HCEC 1CT (cell line): ENCODE measurements at regions not wholly inside any gene's neighbourhood (a gene's known extent, or its start where the extent isn't known, plus 50 kb on each side); places are given as distances from the start of the nearest gene placed in this dataset.

Experiments
- DNase-seq: peaks from one replicate; pipeline ENCODE4 v3.0.0-alpha.2; 2017

DNA sequence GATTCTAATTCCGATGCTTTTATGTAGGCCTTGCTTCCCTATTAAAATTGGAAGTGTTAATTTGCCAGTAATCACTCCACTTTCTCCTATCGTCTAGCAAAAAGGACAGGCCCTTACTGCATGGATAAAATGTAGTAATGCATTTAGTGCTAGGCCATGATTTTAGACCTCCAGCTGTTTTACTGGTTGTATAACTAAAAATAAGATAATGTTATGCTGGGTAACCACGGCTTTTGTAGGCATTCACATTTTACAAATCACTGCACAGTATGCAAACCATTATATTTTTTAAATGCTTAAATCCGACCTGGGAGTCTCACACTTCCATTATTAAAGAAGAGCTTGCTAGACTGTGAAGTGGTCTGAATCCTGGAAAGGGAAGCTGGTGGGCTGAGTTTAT, 179.5 kb downstream of the TFAP2A start:
- no peak for DNase-seq

DNA sequence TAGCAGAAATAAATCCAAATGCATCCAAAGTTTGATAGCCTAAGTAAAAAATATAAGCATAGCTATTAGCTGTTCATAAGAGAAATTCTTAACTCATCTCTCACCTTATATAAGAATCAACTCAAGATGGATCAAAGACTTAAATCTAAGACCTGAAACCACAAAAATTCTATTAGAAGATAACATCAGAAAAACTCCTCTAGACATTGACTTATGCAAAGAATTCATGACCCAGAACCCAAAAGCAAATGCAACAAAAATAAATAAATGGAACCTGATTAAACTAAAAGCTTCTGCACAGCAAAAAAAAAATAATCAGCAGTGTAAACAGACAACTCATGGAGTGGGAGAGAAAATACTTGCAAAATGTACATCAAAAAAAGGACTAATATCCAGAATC, 184.3 kb downstream of the TFAP2A start:
- DNase-seq: no peak

DNA sequence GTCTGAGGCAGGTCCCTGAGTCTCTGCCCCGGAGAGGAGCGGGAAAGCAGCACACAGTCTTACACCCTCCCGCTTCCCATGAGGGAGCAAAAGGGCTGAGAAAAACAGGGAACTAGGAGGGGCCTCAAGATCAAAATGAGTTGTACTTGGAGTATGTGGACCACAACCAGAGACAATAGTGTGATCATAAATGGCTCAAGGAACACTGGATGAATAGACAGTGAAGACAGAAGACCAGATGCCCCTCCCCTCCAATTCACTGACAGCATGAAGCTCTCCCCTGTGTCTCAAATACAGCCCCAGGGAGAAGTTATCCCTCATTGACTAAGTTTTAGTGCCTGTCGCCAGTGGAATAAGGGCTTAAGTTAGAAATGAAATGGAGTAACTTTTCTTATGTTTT, 191.0 kb downstream of the TFAP2A start:
- no peak for DNase-seq

DNA sequence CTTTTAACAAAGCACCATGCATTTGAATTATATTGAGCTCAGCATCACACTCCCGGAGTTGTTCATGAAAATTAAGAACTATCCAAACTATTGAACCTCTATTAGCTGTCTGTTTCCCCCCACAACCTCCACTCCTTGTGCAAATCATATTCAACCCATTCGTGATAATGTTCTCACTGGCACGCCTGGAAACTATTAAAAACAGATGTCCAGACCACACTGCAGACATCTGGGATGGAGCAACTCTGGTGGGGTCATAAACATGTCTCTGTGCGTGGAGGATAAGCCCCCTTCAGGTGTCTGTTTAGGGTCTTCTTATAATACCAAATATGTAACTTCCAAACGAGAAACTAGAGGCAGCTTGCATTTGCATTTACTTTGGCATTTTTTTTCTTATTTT, 193.7 kb downstream of the TFAP2A start:
- no peak for DNase-seq

DNA sequence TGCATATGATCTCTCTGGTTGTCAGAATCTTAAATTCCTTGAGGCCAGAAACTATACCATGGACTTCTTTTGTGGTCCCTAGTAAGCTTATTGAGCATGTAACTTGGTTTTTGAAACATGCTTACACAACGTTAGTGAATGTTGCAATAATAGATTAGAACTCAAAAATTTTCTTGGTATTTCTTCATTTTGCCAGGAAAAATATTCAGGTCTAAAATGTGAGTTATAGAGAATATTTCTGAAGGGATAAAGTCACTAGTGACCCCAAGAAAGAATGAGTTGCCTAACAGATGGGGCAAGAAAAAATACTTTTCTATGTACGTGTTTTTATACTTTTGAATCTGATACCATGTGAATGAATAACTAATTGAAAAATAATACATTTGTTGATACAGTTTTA, 195.4 kb downstream of the TFAP2A start:
- DNase-seq: no peak

DNA sequence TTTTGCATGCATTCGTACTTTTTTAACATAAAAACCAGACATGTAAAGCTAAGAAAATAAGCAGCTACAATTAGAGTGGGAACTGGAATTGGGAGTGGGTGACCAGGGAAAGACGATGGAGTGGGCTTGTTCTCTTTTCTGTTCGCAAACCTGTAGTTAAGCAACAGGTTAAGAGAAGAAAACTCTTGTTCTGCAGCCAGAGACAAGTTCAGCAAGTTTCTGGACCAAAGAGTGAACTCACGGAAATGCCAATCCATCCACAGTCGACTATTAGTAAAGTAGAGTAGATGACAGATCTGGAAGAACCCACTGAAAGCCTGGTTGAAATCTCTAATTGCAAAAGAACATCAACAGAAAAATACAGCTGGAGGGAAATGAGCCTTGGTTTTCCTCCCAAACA, 197.8 kb downstream of the TFAP2A start:
- DNase-seq: no peak

DNA sequence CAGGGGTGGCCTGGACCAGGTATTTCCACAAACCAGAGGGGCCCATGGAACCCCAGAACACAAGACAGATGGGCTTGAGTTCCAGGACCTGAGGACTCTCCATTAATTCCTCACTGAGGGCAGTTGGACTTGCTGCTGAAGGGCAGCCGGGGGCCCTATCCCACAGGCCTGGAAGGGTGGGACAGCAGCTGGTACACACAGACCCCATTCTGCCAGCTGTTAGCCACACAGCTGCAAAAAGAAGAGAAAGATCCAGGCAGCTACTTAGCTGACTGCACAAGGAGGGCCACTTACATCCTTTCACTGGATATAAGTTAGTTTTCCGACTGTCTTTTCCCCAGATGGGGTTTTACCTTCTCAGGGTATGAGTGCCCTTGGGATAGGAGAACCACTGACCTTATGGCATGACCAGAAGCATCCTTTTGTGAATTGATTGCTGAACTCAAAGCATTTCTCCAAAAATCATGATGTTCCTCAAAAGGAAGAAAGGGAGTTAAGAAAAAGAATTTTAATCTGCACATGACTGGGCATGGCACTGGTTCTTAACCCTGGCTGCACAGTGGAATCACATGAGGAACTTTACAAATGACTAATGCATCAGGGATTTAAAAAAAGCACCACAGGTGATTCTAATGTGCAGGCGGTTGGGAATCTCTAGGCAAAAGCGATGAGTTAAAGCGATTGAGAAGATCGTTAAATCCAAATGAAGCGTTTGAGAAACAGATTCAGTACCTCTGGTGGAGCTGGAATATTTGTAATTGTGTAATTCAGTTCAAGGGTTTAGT, 199.4 kb downstream of the TFAP2A start:
- DNase-seq: no peak

DNA sequence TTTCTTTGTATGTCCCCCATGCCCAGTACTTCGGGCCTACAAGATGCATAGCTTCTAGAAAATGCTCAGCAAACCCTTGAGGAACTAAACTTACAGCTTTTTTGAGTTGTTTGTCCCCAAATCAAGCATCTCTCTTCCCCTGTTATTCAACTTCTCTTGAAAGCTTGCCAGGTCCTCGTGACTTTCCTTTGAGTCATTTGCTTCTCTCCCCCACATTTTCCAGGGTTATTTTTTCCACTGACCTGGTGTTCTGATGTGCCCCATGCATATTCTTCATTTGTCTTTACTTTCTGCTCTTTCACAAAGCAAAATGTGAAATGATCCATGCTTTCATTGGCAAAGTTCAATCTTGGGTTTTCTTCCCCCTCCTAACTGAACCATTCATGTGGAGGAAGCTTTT, 204.8 kb downstream of the TFAP2A start:
- no peak for DNase-seq

DNA sequence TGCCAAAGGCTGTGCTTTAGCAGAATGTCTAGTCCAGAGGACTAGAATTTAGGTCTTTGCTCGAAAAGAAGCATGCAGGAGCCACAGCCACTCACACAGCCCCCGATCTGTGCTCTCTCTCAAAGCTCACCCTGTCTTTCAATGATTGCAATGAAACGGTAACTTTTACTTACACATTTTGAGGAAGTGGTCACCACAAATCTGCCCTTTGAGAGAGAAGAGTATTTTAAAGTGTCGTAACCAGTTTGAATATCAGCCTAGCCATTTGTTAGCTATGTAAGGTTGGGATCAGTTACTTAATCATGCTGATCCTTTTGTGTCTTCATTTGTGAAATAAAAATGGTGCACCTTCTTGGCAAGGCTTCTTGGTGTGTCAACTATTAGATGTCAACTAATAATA, 209.0 kb downstream of the TFAP2A start:
- DNase-seq: no peak

DNA sequence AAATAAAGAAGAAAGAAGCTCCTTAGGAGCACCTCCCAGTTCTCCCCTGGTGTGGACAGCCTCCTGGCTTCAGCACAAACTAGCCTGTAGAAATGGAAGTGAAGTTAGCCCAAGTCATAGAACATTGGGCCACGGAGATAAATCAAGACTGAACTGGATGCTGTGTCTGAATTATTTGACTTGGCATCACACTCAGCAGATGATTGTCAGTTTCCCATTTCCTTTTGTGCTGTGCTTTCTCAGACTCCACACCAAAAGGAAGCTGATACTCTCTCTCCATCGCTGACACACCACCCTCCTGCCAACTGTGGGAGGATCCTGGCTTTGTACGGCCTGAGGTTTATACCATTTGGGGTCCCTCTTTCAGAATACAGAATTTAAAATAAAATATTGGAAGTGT, 209.8 kb downstream of the TFAP2A start:
- DNase-seq: no peak

DNA sequence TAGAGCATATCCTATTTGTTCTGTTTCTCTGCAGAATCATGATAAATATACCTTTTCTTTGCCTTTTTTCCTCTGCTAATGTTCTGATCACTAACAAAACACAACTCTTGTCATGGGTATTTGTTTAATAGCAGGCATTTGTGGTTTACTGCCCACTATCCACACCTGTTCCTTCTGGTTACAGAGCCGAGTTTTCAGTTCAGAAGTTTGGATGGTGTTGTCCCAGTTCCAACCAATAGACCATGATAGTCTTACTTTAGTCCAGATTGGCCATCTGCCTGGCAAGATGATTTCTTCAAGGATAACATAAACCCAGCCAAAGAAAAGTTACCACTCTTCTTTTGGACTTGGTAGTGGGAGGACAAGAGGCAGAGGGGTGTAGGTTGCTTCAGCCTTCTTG, 211.2 kb downstream of the TFAP2A start:
- no peak for DNase-seq

DNA sequence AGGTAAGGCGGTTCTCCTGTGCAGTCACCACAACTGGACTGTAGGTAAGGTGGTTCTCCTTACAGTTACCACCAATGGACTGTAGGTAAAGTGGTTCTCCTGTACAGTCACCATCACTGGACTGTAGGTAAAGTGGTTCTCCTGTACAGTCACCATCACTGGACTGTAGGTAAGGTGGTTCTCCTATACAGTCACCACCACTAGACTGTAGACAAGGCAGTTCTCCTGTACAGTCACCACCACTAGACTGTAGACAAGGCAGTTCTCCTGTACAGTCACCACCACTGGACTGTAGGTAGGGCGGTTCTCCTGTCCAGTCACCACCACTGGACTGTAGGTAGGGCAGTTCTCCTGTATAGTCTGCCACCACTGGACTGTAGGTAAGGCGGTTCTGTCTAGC, 212.3 kb downstream of the TFAP2A start:
- DNase-seq: no peak

DNA sequence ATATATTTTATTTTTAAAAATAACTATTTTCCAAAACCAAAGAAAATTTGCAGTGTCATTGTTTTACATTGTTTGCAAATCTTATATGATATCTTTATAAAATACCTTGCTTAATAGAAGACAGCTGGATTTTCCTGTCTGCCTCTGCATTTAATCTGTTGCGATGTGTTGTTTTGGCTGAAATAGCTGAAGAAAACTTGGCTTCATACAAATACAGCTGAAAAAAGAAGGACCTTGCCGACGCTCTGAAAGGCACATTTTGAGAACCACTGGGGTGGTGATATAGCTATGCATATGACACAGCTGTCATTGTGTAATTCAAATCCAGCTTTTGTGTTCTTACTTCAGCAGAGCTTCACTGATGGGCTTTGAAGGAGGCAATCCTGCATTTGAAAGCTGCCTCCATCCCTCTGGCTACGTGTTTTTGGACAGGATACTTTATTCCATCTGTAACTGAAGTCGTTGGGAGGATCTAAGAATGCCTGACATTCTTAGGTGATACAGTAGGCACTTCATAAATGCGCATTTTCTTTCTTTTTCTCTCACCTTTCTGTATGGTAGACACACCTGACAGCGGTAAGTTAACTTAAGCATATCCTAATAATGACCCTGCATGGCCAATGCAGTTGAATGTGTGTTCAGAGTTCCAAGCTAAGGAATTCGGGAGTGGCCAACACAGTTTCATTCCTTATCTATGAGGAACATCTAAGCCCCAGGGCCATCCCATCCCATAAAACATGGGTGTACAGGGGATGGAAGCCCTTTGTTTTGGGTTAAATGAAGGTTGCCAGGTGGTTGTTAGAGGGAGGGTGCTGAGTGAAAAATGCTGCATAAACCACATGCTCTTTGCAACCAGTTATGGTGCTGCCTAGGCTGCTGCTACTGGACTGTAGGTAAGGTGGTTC, 213.0 kb downstream of the TFAP2A start:
- no peak for DNase-seq

DNA sequence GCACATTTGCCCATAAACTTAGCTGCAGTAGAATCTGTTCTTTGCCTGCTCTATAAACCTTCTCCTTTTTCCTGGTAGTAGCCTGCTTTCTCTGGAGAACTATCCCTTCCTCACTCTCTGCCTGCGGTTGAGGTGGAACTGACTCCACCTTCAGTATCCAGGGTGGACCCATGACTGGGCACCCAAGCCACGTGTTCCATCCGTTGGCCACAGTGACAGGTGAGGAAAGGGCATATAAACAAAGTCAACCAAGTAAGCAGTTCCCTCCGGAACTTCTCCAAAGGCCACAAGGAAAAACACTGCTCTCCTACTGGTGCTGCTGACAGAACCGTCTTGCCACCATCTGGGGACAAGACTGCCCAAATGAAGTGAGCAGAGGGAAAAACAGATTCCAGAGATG, 218.8 kb downstream of the TFAP2A start:
- DNase-seq: no peak

DNA sequence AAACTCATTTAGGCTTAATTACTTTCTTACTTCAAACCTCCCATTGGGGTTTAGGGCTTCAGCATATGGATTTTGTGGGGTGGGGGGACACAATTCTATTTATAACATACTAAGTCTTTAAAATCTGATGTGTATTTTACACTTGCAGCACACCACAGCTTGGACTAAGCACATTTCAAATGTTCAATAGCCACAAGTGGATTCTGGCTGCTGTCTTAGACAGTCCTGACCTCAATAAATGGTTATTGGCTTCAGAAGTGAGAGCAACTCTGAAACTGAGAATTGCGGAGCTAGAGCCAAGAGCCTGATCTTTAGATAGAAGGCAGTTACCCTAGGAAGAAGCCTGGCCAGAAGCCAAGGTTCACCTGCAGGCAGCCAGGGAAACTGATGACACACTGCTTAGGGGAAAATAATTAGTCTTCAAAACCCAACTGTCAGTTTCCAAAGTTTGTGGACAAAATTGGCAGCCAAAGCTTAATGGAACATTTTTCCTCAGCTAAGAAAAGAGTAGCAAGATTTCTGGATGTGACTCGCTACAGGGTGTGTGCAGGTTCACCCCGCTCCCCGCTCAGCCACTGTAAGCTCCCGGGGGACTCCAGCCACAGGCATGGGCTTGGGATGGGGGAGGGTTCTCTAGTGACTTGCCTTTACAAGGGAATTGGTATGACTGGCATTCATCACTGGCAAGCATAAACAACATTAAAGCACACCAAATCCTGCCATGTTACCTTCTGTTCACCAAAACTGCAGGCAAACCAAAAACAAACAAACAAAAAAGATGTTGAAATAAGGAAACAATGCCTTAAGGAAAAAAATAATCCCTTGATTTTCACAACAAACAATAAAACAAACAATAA, 219.8 kb downstream of the TFAP2A start:
- DNase-seq: no peak

DNA sequence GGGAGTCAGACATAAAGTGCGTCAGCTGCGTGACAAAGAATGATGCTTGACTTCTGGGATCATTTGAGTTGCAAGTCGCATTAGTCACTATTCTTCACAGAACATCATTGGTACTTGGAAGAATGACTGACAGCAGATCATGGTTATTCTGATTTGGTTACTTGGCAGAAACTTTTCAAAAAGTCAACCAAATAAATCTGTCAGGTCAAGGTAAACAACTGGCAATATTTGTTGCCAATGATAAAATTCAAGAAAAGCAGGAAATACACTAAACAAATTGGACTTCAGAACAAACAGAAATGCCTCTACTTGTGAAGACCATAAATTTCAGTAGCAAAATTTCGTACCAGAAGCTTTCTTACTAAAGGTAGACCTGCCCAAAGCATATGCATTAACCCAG, 221.6 kb downstream of the TFAP2A start:
- DNase-seq: no peak

DNA sequence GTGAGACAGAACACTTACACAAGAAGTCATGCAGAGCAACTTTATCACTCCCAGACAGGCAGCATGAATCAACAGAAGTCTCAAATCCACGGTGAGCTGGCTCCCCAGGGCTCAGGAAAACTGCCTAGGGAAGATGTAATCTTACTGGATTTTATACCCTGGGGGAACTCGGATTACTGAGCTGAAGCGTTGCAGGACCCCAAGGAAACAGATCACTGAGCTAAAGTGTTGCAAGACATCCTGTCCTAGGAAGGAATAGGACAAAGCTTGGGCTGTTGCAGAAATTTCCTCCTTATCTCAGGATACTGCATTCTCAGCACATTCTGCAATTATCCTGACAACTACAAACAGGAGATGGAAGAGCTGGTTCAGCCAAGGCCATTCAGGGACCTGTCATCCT, 224.8 kb downstream of the TFAP2A start:
- DNase-seq: no peak

DNA sequence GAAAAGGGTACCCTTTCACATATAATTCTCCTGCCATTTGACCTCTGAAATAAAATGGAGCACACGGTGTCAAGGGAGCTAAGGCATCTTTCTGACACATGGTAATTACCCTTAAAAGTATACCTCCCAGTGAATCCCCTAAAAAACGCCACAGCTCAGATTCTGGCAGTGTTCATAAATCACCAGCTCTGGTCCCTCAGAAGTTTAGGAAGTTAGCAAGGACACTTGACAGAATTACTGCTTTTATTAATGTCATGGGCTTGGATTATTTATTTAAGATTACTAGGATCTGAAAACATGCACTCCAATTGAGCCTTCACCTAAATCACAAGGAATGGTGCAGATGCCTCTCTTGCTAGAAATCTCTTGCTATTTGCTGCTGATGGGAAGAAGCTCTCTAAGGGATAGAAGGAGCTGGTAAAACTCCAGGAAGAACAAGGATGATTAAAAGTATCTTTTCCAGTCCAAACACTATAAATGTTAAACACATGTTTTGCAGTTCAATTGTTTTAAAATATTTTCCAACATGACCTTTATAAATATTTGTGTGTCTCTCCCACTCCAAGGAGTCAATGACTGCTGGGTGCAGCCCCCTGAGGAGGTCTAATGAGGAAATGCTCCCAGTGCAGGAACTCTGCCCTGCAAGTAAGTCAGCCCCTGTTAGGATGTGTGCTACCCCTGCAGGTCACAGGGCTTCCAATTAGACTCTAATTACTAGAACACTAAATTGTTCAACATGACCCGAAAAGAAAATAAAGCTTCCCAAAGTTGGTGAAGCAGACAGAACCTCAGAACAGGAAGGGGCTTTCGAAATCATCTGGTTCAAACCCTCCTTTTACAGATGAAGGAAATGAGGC, 230.3 kb downstream of the TFAP2A start:
- DNase-seq: no peak

DNA sequence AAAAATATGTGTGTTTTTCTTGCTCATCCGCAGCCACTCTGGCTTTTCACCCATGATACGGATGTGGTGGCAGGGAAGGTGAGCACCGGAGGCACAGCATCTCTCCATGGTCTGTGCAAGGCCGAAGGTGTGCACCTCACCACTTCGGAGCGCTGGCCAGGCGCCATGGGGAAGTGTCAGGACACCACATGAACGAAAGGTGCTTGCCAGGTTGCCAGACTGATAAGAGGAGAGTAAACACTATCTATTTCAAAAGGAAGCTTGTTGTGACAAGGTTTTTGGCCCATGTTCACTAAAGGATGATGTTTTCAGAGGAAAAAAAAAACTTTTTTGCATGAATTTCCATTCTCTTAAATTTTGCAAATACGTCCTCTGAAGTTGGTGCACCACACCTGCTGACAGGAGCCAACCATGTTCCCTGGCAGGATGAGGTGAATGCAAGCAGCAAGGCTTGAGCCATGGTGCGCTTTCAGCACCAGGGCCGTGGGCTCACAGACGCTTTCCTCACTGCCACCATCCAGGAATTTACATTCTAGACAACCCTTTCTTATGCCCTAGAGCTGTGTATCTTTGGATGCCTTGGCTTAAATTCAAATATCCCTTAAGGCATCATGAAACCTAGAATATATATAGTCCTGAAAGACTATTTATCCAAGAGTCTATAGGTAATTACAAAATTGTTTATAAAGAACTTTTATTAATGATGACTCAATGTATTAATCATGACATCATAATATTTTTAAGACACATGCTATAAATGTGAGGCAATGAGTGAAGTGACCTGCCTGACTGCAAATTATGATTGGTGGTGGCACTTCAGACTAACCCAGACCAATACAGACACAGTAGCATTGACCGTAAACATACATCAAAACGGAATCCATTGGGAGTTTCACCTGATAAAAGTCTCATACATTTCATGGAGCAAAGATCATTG, 234.5 kb downstream of the TFAP2A start:
- no peak for DNase-seq

DNA sequence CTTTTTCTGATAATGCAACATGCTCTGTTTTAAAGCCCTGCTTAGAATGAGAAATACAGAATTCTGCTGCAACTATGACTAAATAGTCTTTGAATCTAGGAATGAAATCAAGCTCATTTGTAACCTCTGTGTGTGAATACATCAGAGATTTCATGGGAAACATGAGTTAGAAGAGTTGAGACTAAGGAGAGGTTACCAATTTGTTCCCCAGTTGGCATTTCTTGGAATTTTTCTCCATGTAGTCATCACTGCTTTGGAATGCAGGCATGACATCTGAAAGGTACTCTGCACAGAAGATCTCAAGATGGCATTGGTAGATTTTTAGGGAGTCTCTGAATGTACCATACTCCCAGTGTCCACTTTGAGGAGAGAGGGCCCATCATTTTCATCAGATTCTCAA, 237.2 kb downstream of the TFAP2A start:
- DNase-seq: no peak

DNA sequence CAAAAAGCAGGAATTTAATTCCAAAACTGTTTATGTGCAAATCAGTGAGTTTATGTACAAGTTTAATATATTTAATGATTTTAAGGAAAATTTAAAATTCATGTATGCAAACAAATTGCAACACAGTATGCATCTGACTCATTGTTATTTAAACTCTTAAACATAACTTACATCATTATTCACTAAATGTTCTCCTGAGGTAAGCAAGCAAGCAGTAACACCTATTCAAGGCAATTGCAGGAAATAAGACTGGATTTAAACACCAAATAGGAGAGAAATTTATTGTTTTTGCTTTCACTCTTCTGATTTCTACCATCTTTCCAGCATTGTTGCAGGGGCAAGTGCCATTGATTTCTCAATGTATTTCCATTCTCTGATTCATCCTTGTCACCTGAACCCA, 239.5 kb downstream of the TFAP2A start:
- no peak for DNase-seq
